ENCODE measurements at regions not wholly inside any gene's neighbourhood (a gene's known extent, or its start where the extent isn't known, plus 50 kb on each side); places are given as distances from the start of the nearest gene placed in this dataset.

DNA sequence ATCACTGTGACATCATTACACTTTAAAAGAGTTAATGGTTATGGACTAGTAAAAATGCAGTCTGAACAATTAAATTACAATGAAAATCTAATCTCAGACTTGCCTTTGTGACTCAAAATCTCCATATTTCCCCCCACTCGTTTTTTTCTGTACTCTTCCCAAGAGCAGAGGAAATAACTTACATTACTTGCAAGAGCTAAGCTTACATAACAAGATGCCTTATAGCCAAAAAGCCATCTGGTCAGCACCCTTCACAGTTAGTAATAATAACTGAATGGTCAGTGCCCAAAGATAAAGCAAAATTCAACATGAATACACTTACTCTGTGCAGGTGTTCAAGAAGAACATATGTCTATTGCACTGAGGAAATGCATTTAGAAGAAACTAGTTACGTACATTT, 1381.5 kb upstream of the CELF2 start:
- Mint-ChIP-seq H3K4me3 (ENCODE audit: low read depth) (no peak overlapping the region), H3K36me3 (ENCODE audit: insufficient read depth) (no peaks in the 10 kb centered on the region), H3K4me1 (ENCODE audit: low read depth) (no peaks in the 10 kb centered on the region), H3K27ac (no peak overlapping the region), H3K27me3 (no peaks in the 10 kb centered on the region), H3K9me3 (ENCODE audit: low read depth) (no peaks in the 10 kb centered on the region)
- TF ChIP-seq, protein P1, sequence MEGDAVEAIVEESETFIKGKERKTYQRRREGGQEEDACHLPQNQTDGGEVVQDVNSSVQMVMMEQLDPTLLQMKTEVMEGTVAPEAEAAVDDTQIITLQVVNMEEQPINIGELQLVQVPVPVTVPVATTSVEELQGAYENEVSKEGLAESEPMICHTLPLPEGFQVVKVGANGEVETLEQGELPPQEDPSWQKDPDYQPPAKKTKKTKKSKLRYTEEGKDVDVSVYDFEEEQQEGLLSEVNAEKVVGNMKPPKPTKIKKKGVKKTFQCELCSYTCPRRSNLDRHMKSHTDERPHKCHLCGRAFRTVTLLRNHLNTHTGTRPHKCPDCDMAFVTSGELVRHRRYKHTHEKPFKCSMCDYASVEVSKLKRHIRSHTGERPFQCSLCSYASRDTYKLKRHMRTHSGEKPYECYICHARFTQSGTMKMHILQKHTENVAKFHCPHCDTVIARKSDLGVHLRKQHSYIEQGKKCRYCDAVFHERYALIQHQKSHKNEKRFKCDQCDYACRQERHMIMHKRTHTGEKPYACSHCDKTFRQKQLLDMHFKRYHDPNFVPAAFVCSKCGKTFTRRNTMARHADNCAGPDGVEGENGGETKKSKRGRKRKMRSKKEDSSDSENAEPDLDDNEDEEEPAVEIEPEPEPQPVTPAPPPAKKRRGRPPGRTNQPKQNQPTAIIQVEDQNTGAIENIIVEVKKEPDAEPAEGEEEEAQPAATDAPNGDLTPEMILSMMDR (IDR thresholded peaks at IDR 0.05; ENCODE audit: unreplicated experiment), result no peak
- no peak for DNase-seq (ENCODE audit: low spot score, unreplicated experiment)

DNA sequence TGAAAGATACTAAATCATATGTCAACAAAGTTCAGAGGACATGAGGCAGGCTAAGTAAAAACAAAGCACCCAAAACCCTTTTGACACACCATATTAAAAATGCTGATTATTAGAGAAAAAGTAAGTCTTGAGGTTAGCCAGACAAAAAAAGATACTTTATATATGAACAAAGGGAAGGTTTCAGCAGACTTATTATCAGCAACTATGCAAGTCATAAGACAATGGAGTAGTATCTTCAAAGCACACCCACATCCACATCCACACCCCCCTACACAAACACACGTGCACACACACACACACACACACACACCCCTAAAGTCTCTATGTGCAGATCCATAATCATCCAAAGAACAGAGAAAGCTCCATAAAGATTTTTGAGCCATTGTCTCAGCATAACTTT, 1373.9 kb upstream of the CELF2 start:
- Mint-ChIP-seq H3K27me3 (no peaks in the 10 kb centered on the region), H3K4me3 (ENCODE audit: low read depth) (no peak overlapping the region), H3K4me1 (ENCODE audit: low read depth) (no peaks in the 10 kb centered on the region), H3K36me3 (ENCODE audit: insufficient read depth) (no peaks in the 10 kb centered on the region), H3K9me3 (ENCODE audit: low read depth) (peaks cover 23% of the 10 kb centered on the region), H3K27ac (no peak overlapping the region)
- TF ChIP-seq, protein P1 (IDR thresholded peaks at IDR 0.05; ENCODE audit: unreplicated experiment), result no peak
- no peak for DNase-seq (ENCODE audit: low spot score, unreplicated experiment)

DNA sequence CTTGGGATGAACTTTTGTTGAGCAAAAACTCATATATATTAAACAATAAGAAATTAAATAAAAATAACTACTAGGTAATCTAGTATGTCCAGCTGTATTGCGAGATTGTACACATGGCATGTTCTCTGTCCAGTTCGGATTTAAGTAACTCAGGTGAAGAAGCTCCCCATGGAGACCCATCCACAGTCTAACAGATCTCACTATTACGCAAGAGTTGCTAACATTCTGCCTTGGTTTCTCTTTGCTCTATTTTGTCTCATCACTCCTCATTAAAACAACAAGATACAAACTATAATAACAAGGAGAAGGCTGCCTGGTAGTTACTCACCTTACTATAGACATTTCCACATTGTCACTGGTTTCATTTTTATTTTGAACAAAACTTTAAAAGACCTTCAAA, 1372.3 kb upstream of the CELF2 start:
- Mint-ChIP-seq H3K36me3 (ENCODE audit: insufficient read depth) (no peaks in the 10 kb centered on the region), H3K27ac (no peak overlapping the region), H3K9me3 (ENCODE audit: low read depth) (peaks cover 23% of the 10 kb centered on the region), H3K4me1 (ENCODE audit: low read depth) (no peaks in the 10 kb centered on the region), H3K27me3 (no peaks in the 10 kb centered on the region), H3K4me3 (ENCODE audit: low read depth) (no peak overlapping the region)
- DNase-seq (ENCODE audit: low spot score, unreplicated experiment), result no peak
- TF ChIP-seq, protein P1 (IDR thresholded peaks at IDR 0.05; ENCODE audit: unreplicated experiment), result no peak

DNA sequence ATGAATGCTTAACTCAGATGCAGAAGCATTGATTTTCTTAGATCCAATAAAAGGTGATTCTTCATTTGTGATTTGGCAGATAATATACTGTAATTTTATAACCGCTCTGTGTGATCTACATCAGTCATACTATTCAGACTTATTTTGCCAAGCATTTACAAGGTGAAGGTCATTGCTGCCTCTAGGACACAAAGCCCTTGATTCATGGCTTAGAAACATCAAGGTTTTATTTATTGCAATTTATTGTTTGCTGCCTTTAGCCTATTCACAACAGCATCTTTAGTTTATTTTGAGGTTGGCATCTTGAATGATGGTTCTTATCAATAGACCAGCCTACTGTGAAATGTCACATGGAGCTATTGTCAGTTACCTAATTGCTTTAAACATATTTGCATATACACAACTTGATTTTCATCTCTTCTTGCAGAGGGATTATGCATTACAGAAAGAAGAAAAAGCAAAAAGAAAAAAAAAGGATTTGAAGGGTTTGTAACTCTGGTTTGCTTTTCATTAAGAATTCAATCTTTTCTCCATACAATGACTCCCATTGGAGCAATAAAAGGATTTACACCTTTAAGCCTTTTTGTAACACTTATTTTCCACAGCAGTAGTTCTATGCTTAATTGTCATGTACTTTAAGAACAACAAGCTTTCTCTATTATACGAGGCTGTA, 1371.6 kb upstream of the CELF2 start:
- no peak overlapping the region for H3K27ac Mint-ChIP-seq
- DNase-seq (ENCODE audit: low spot score, unreplicated experiment), result no peak
- H3K36me3 Mint-ChIP-seq (ENCODE audit: insufficient read depth), result no peaks in the 10 kb centered on the region
- H3K4me3 Mint-ChIP-seq (ENCODE audit: low read depth), result no peak overlapping the region
- H3K4me1 Mint-ChIP-seq (ENCODE audit: low read depth), result no peaks in the 10 kb centered on the region
- peaks cover 23% of the 10 kb centered on the region for H3K9me3 Mint-ChIP-seq (ENCODE audit: low read depth)
- TF ChIP-seq, protein P1 (IDR thresholded peaks at IDR 0.05; ENCODE audit: unreplicated experiment), result no peak
- no peaks in the 10 kb centered on the region for H3K27me3 Mint-ChIP-seq

DNA sequence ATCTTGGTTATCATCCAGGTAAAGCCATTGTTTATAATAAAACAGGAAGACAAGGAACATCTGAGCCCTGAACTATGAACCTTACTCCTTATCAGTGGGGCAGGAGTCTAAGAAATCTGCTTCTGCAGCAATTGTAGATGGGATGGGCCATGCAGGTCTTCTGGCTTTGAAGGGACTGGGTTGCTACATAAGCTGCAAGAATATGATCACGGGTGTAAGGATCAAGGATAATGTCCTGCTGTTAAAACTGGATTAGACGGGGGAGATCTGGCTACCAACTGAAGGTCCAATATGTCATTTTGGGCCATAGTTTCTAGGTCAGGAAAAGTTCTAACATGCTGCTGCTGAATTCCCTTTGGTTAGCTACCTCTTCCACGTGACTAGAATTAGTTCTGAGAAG, 1363.4 kb upstream of the CELF2 start:
- no peak overlapping the region for H3K4me3 Mint-ChIP-seq (ENCODE audit: low read depth)
- H3K9me3 Mint-ChIP-seq (ENCODE audit: low read depth), result peaks cover 5% of the 10 kb centered on the region
- H3K36me3 Mint-ChIP-seq (ENCODE audit: insufficient read depth), result no peaks in the 10 kb centered on the region
- DNase-seq (ENCODE audit: low spot score, unreplicated experiment), result no peak
- no peaks in the 10 kb centered on the region for H3K4me1 Mint-ChIP-seq (ENCODE audit: low read depth)
- no peaks in the 10 kb centered on the region for H3K27me3 Mint-ChIP-seq
- H3K27ac Mint-ChIP-seq, result no peak overlapping the region
- TF ChIP-seq, protein P1 (IDR thresholded peaks at IDR 0.05; ENCODE audit: unreplicated experiment), result no peak

All from progenitor cell of endocrine pancreas (in vitro differentiated cells).